Activated CD4-positive, alpha-beta T cell treated with anti-CD3 and anti-CD28 coated beads for 36 hours (primary cell): ENCODE measurements at regions not wholly inside any gene's neighbourhood (a gene's known extent, or its start where the extent isn't known, plus 50 kb on each side); places are given as distances from the start of the nearest gene placed in this dataset.

Experiments used
- ATAC-seq: fragments of 200-7000 bp; cut with Tn5 transposase; one replicate; pipeline ENCODE4 v1.10.0; 2021; ENCODE audit warnings: mild to moderate bottlenecking, moderate library complexity
- CTCF ChIA-PET: fragments of 350-600 bp; sonication (Branson Sonifier 250); formaldehyde crosslinking; loops from one replicate; lab custom pipeline; 2021; ENCODE audit warnings: antibody characterized with exemption; lab: Charles Lee
- POLR2A ChIA-PET: fragments of 350-600 bp; sonication (Branson Sonifier 250); formaldehyde crosslinking; loops from one replicate; lab custom pipeline; 2021; ENCODE audit warnings: antibody characterized with exemption, inconsistent platforms; lab: Charles Lee
- DNase-seq: peaks from one replicate; pipeline ENCODE4 v3.0.0-alpha.2; 2020
- H3K27ac Mint-ChIP-seq: one replicate; pipeline ENCODE4 v1.8.0; 2021; ENCODE audit warnings: mixed read lengths
- H3K27me3 Mint-ChIP-seq: one replicate; pipeline ENCODE4 v1.8.0; 2021; ENCODE audit warnings: mixed read lengths
- H3K36me3 Mint-ChIP-seq: one replicate; pipeline ENCODE4 v1.8.0; 2021; ENCODE audit warnings: low read depth, mixed read lengths
- H3K4me1 Mint-ChIP-seq: one replicate; pipeline ENCODE4 v1.8.0; 2021; ENCODE audit warnings: mixed read lengths
- H3K4me3 Mint-ChIP-seq: one replicate; pipeline ENCODE4 v1.8.0; 2021; ENCODE audit warnings: mild to moderate bottlenecking, moderate library complexity, mixed read lengths
- H3K9me3 Mint-ChIP-seq: one replicate; pipeline ENCODE4 v1.8.0; 2021; ENCODE audit warnings: low read depth, mixed read lengths
- intact Hi-C, 2 experiments: fragments of 100-400 bp; cut with DNase I in 1 of 2; cut with micrococcal nuclease in 1 of 2; formaldehyde crosslinking; loops; one replicate each; pipeline versions ENCODE4 v1.14.2 to v1.15.1; 2022 to 2024; cut with DNase I, micrococcal nuclease

GRCh38 chr10:63710703-63711102, 189.5 kb downstream of the REEP3 start:
- ATAC-seq (no peak), DNase-seq (no peak)
- Mint-ChIP-seq H3K27me3 (no peaks in the 10 kb centered on the region), H3K9me3 (no peaks in the 10 kb centered on the region), H3K4me1 (peaks cover 19% of the 10 kb centered on the region), H3K36me3 (no peaks in the 10 kb centered on the region), H3K27ac (no peak overlapping the region), H3K4me3 (no peak overlapping the region)
- intact Hi-C loops: no loop called here
- ChIA-PET POLR2A (no interaction called here), CTCF (interaction anchor here (0.6 to 6.1 kb wide), 4 partner anchors 10 to 544 kb away, joined by 3 to 67 read pairs (median 6); no protein-coding TSS in a partner anchor)

- Mint-ChIP-seq H3K4me1 (peaks cover 19% of the 10 kb centered on the region), H3K27me3 (no peaks in the 10 kb centered on the region), H3K4me3 (no peak overlapping the region), H3K9me3 (no peaks in the 10 kb centered on the region), H3K27ac (no peak overlapping the region), H3K36me3 (no peaks in the 10 kb centered on the region)
- ChIA-PET CTCF (interaction anchor here (1.1 to 6.1 kb wide), 3 partner anchors 10 to 544 kb away, joined by 3 to 67 read pairs (median 9); no protein-coding TSS in a partner anchor), POLR2A (no interaction called here)
- intact Hi-C loops: no loop called here
- no peak for DNase-seq
- ATAC-seq: no peak
Measured at GRCh38 chr10:63711361-63711760, 190.2 kb downstream of the REEP3 start.

- POLR2A ChIA-PET: interaction anchor here (0.5 kb wide), 1 partner anchor 935 kb away, joined by 4 read pairs; no protein-coding TSS in a partner anchor
- peaks cover 15% of the 10 kb centered on the region for H3K4me1 Mint-ChIP-seq
- intact Hi-C loops: no loop called here
- no peak overlapping the region for H3K4me3 Mint-ChIP-seq
- no peak overlapping the region for H3K27ac Mint-ChIP-seq
- DNase-seq (no peak), ATAC-seq (no peak)
- no peaks in the 10 kb centered on the region for H3K27me3 Mint-ChIP-seq
- no peaks in the 10 kb centered on the region for H3K36me3 Mint-ChIP-seq
- H3K9me3 Mint-ChIP-seq: no peaks in the 10 kb centered on the region
- CTCF ChIA-PET: interaction anchor here (0.6 to 6.1 kb wide), 4 partner anchors 9 to 1273 kb away, joined by 3 to 67 read pairs (median 6); no protein-coding TSS in a partner anchor
Measured at GRCh38 chr10:63711867-63712716, 190.9 kb downstream of the REEP3 start.

GRCh38 chr10:63712717-63713115, 191.5 kb downstream of the REEP3 start:
- Mint-ChIP-seq H3K9me3 (no peaks in the 10 kb centered on the region), H3K36me3 (no peaks in the 10 kb centered on the region), H3K27ac (no peak overlapping the region), H3K27me3 (no peaks in the 10 kb centered on the region), H3K4me1 (peaks cover 8% of the 10 kb centered on the region), H3K4me3 (no peak overlapping the region)
- DNase-seq (no peak), ATAC-seq (no peak)
- ChIA-PET POLR2A (no interaction called here), CTCF (interaction anchor here (0.6 to 3.0 kb wide), 4 partner anchors 154 to 1273 kb away, joined by 3 to 9 read pairs (median 3); no protein-coding TSS in a partner anchor)
- intact Hi-C loops: no loop called here

GRCh38 chr10:63713191-63714144, 192.3 kb downstream of the REEP3 start:
- CTCF ChIA-PET: interaction anchor here (0.6 to 3.0 kb wide), 4 partner anchors 444 to 1274 kb away, joined by 3 to 9 read pairs (median 4); no protein-coding TSS in a partner anchor
- Mint-ChIP-seq H3K27me3 (no peaks in the 10 kb centered on the region), H3K36me3 (no peaks in the 10 kb centered on the region), H3K27ac (no peak overlapping the region), H3K4me3 (no peak overlapping the region), H3K4me1 (peaks cover 2% of the 10 kb centered on the region), H3K9me3 (no peaks in the 10 kb centered on the region)
- POLR2A ChIA-PET: no interaction called here
- ATAC-seq (no peak), DNase-seq (no peak)
- intact Hi-C loops: no loop called here

GRCh38 chr10:63716016-63716580, 194.9 kb downstream of the REEP3 start:
- no peak overlapping the region for H3K27ac Mint-ChIP-seq
- H3K4me3 Mint-ChIP-seq: no peak overlapping the region
- ATAC-seq (no peak), DNase-seq (no peak)
- no peaks in the 10 kb centered on the region for H3K27me3 Mint-ChIP-seq
- CTCF ChIA-PET: interaction anchor here (0.6 to 9.2 kb wide), 8 partner anchors 18 to 550 kb away, joined by 3 to 204 read pairs (median 3); no protein-coding TSS in a partner anchor
- no peaks in the 10 kb centered on the region for H3K9me3 Mint-ChIP-seq
- POLR2A ChIA-PET: no interaction called here
- H3K4me1 Mint-ChIP-seq: peaks cover 7% of the 10 kb centered on the region
- H3K36me3 Mint-ChIP-seq: no peaks in the 10 kb centered on the region
- intact Hi-C loops: no loop called here

GRCh38 chr10:63717027-63717715, 196.0 kb downstream of the REEP3 start:
- intact Hi-C loops: no loop called here
- POLR2A ChIA-PET: no interaction called here
- ATAC-seq: no peak

GRCh38 chr10:63718006-63718405, 196.8 kb downstream of the REEP3 start:
- Mint-ChIP-seq H3K36me3 (no peaks in the 10 kb centered on the region), H3K9me3 (no peaks in the 10 kb centered on the region), H3K27me3 (peaks cover 4% of the 10 kb centered on the region), H3K27ac (no peak overlapping the region), H3K4me1 (peaks cover 7% of the 10 kb centered on the region), H3K4me3 (no peak overlapping the region)
- ChIA-PET POLR2A (interaction anchor here (0.6 kb wide), 1 partner anchor 152 kb away, joined by 4 read pairs; no protein-coding TSS in a partner anchor), CTCF (interaction anchor here (0.5 to 9.2 kb wide), 13 partner anchors 9 to 1281 kb away, joined by 3 to 204 read pairs (median 4); no protein-coding TSS in a partner anchor)
- intact Hi-C loops: no loop called here
- DNase-seq: no peak
- ATAC-seq: no peak

More at GRCh38 chr10:63717027-63717715, 196.0 kb downstream of the REEP3 start:
- CTCF ChIA-PET: interaction anchor here (0.6 to 9.2 kb wide), 9 partner anchors 11 to 1280 kb away, joined by 3 to 204 read pairs (median 4); no protein-coding TSS in a partner anchor
- no peak overlapping the region for H3K27ac Mint-ChIP-seq
- H3K4me3 Mint-ChIP-seq: no peak overlapping the region
- H3K27me3 Mint-ChIP-seq: no peaks in the 10 kb centered on the region
- no peak for DNase-seq
- H3K4me1 Mint-ChIP-seq: peaks cover 7% of the 10 kb centered on the region
- no peaks in the 10 kb centered on the region for H3K36me3 Mint-ChIP-seq
- H3K9me3 Mint-ChIP-seq: no peaks in the 10 kb centered on the region

GRCh38 chr10:63718421-63718820, 197.2 kb downstream of the REEP3 start:
- CTCF ChIA-PET: interaction anchor here (0.6 to 9.2 kb wide), 10 partner anchors 9 to 561 kb away, joined by 3 to 204 read pairs (median 4); no protein-coding TSS in a partner anchor
- Mint-ChIP-seq H3K27ac (no peak overlapping the region), H3K4me3 (no peak overlapping the region), H3K9me3 (no peaks in the 10 kb centered on the region), H3K27me3 (peaks cover 4% of the 10 kb centered on the region), H3K4me1 (peaks cover 7% of the 10 kb centered on the region), H3K36me3 (no peaks in the 10 kb centered on the region)
- DNase-seq (no peak), ATAC-seq (no peak)
- POLR2A ChIA-PET: interaction anchor here (0.6 kb wide), 1 partner anchor 152 kb away, joined by 4 read pairs; no protein-coding TSS in a partner anchor
- intact Hi-C loops: no loop called here

- peaks cover 7% of the 10 kb centered on the region for H3K4me1 Mint-ChIP-seq
- no peaks in the 10 kb centered on the region for H3K36me3 Mint-ChIP-seq
- DNase-seq: no peak
- H3K27me3 Mint-ChIP-seq: peaks cover 7% of the 10 kb centered on the region
- H3K4me3 Mint-ChIP-seq: no peak overlapping the region
- no peak for ATAC-seq
- H3K9me3 Mint-ChIP-seq: no peaks in the 10 kb centered on the region
- no peak overlapping the region for H3K27ac Mint-ChIP-seq
- CTCF ChIA-PET: interaction anchor here (0.7 to 9.2 kb wide), 53 partner anchors 10 to 905 kb away, joined by 3 to 204 read pairs (median 5); partner anchors contain the start of gene REEP3
- POLR2A ChIA-PET: interaction anchor here (0.6 to 1.4 kb wide), 3 partner anchors 197 to 1670 kb away, joined by 3 read pairs; no protein-coding TSS in a partner anchor
- intact Hi-C loops: no loop called here
Measured at GRCh38 chr10:63719226-63719856, 198.1 kb downstream of the REEP3 start.
